A673 (cell line): ENCODE measurements at regions not wholly inside any gene's neighbourhood (a gene's known extent, or its start where the extent isn't known, plus 50 kb on each side); places are given as distances from the start of the nearest gene placed in this dataset.

Source experiments
- BruUV-seq: library from RNA; stranded (reverse); fragments of 400-500 nt; replicated peaks from 2 replicates; lab custom pipeline; 2021; lab: Mats Ljungman, UMichigan
- CTCF ChIA-PET: fragments of 300-600 bp; sonication (Branson Sonifier 250); formaldehyde crosslinking; loops from one replicate; lab custom pipeline; 2022; ENCODE audit warnings: antibody characterized with exemption; lab: Charles Lee
- POLR2A ChIA-PET: fragments of 300-600 bp; sonication (Branson Sonifier 250); formaldehyde crosslinking; loops from one replicate; lab custom pipeline; 2022; ENCODE audit warnings: antibody characterized with exemption; ENCODE audit not compliant: low non-redundant PET; lab: Charles Lee
- DNase-seq: peaks from one replicate; pipeline ENCODE4 v3.0.0-alpha.2; 2015; ENCODE audit warnings: low spot score
- H3K27ac ChIP-seq: fragments of 200-600 bp; sonication (generic); 2 replicates; pipeline ENCODE4 v1.5.1; 2016; ENCODE audit warnings: mixed run types, low read depth, mild to moderate bottlenecking, mixed read lengths, antibody characterized with exemption, low read length; ENCODE audit not compliant: poor library complexity, severe bottlenecking
- H3K27me3 ChIP-seq: fragments of 200-600 bp; sonication (generic); replicated peaks from 2 replicates; pipeline ENCODE4 v1.6.1; 2017; ENCODE audit warnings: mixed run types, low read depth, mild to moderate bottlenecking, mixed read lengths, antibody characterized with exemption, low read length; ENCODE audit not compliant: insufficient read depth, poor library complexity
- H3K36me3 ChIP-seq: fragments of 200-600 bp; sonication (generic); 2 replicates; pipeline ENCODE4 v1.6.1; 2016; ENCODE audit warnings: mixed run types, mild to moderate bottlenecking, mixed read lengths, antibody characterized with exemption, low read length; ENCODE audit not compliant: insufficient read depth, poor library complexity, severe bottlenecking
- H3K4me1 ChIP-seq: fragments of 200-600 bp; sonication (generic); 2 replicates; pipeline ENCODE4 v1.6.1; 2017; ENCODE audit warnings: mixed run types, mild to moderate bottlenecking, mixed read lengths, antibody characterized with exemption, low read length; ENCODE audit not compliant: insufficient read depth, poor library complexity, severe bottlenecking
- H3K4me3 ChIP-seq: fragments of 200-600 bp; sonication (generic); 2 replicates; pipeline ENCODE4 v1.5.1; 2016; ENCODE audit warnings: low read depth, mixed run types, mild to moderate bottlenecking, mixed read lengths, low read length; ENCODE audit not compliant: poor library complexity, severe bottlenecking
- H3K9me3 ChIP-seq: fragments of 200-600 bp; sonication (generic); 2 replicates; pipeline ENCODE4 v1.6.1; 2016; ENCODE audit warnings: mixed run types, low read depth, mild to moderate bottlenecking, mixed read lengths, antibody characterized with exemption, low read length; ENCODE audit not compliant: poor library complexity, severe bottlenecking
- EZH2 ChIP-seq: fragments of 200-600 bp; sonication (generic); IDR thresholded peaks from 2 replicates; pipeline ENCODE4 v1.6.1; 2017; ENCODE audit warnings: borderline replicate concordance, low read depth, mild to moderate bottlenecking, mixed read lengths, antibody characterized with exemption, low read length; ENCODE audit not compliant: poor library complexity, severe bottlenecking
- intact Hi-C: fragments of 100-400 bp; cut with micrococcal nuclease; formaldehyde crosslinking; loops from one replicate; pipeline ENCODE4 v1.10.0; 2022; ENCODE audit not compliant: unreplicated experiment
- TF ChIP-seq, protein P1 (sequence below): fragments of 300-800, 200-600 bp; sonication (generic); conservative IDR thresholded peaks from 2 replicates; pipeline ENCODE4 v1.5.1; 2017; ENCODE audit warnings: low read depth, mild to moderate bottlenecking, antibody characterized with exemption, low read length, moderate library complexity, mixed read lengths

DNA sequence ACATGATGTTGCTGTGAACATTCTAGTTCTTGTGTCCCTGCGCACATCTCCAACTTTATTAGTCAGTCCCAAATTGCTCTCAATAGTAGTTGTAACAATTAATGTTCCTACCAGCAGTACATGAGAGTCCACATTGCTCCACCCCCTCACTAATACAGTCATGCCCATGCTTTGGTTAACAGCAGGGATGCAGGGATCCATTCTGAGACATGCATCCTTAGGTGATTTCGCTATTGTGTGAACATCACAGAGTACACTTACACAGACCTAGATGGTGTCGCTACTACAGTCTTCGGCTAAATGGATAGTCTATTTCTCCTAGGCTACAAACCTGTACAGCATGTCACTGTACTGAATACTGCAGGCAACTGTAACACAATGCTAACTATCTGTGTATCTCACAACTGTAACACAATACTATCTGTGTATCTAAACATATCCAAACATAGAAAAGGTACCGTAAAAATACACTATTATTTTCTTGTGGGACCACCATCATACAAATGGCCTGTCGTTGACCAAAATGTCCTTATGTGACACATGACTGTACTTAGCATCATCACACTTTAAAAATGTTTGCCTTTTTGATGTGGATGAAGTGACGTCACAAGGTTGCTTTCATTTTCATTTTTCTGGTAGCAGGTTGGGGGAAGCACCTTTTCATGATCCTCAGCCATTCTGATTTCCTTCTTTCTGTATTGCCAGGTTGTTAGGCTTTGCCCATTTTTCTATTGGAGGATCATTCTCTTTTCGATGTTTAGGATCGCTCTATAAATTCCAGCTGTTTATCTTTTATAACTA lies 82.9 kb upstream of the RNF152 start:
- no peak overlapping the region for H3K27ac ChIP-seq
- ChIA-PET CTCF (no interaction called here), POLR2A (no interaction called here)
- H3K27me3 ChIP-seq = no peaks in the 10 kb centered on the region
- H3K4me1 ChIP-seq = no peaks in the 10 kb centered on the region
- no peak overlapping the region for H3K4me3 ChIP-seq
- BruUV-seq = no TSS peak
- intact Hi-C loops = no loop called here
- no peak for DNase-seq
- no peaks in the 10 kb centered on the region for H3K36me3 ChIP-seq
- no peaks in the 10 kb centered on the region for H3K9me3 ChIP-seq
- TF ChIP-seq, protein P1, sequence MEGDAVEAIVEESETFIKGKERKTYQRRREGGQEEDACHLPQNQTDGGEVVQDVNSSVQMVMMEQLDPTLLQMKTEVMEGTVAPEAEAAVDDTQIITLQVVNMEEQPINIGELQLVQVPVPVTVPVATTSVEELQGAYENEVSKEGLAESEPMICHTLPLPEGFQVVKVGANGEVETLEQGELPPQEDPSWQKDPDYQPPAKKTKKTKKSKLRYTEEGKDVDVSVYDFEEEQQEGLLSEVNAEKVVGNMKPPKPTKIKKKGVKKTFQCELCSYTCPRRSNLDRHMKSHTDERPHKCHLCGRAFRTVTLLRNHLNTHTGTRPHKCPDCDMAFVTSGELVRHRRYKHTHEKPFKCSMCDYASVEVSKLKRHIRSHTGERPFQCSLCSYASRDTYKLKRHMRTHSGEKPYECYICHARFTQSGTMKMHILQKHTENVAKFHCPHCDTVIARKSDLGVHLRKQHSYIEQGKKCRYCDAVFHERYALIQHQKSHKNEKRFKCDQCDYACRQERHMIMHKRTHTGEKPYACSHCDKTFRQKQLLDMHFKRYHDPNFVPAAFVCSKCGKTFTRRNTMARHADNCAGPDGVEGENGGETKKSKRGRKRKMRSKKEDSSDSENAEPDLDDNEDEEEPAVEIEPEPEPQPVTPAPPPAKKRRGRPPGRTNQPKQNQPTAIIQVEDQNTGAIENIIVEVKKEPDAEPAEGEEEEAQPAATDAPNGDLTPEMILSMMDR = no peak
- TF ChIP-seq EZH2 = no peak

DNA sequence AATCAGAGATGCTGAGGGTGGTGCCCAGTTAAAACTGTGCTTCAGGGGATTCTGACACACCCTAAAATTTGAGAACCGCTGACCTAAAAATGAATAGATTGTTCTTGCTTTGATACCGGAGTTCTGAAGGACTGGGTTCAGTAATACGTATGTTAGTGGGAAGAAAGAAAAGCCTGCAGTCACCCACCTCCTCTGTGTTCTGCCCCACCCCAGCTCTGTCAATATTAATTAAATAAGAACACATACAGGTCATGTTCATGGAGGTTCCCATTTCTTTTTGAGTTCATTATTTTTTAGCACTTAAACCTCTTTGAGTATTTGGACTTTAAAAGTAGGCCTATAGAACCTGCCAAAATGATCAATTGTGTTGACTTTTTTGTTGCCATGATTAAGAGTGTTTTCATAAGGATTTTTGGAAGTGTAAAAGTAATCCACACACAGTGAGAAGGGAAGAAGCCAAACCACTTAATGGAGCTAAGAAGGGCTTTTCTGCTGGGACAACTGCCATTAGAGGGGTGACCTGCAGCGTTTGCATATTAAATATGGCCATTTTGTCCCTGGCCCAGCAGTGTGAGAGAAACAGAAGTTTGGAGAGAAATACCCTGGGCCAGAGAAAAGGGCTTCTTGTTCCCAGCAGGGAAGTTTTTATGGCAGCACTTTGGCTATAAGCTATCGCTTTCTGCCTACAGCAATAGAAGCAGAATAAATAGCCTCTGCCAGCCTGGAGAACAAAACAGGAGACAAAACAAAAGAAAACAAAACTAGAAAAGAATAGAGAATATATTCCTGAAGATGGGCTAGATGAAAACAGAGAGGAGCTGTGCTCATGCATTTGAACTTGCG lies 80.7 kb upstream of the RNF152 start:
- Histone ChIP-seq H3K27ac (no peak overlapping the region), H3K9me3 (no peaks in the 10 kb centered on the region), H3K27me3 (no peaks in the 10 kb centered on the region), H3K36me3 (no peaks in the 10 kb centered on the region), H3K4me3 (no peak overlapping the region), H3K4me1 (no peaks in the 10 kb centered on the region)
- TF ChIP-seq, protein P1 = no peak
- TF ChIP-seq EZH2 = no peak
- ChIA-PET POLR2A (no interaction called here), CTCF (no interaction called here)
- DNase-seq = no peak
- BruUV-seq = no TSS peak
- intact Hi-C loops = no loop called here

DNA sequence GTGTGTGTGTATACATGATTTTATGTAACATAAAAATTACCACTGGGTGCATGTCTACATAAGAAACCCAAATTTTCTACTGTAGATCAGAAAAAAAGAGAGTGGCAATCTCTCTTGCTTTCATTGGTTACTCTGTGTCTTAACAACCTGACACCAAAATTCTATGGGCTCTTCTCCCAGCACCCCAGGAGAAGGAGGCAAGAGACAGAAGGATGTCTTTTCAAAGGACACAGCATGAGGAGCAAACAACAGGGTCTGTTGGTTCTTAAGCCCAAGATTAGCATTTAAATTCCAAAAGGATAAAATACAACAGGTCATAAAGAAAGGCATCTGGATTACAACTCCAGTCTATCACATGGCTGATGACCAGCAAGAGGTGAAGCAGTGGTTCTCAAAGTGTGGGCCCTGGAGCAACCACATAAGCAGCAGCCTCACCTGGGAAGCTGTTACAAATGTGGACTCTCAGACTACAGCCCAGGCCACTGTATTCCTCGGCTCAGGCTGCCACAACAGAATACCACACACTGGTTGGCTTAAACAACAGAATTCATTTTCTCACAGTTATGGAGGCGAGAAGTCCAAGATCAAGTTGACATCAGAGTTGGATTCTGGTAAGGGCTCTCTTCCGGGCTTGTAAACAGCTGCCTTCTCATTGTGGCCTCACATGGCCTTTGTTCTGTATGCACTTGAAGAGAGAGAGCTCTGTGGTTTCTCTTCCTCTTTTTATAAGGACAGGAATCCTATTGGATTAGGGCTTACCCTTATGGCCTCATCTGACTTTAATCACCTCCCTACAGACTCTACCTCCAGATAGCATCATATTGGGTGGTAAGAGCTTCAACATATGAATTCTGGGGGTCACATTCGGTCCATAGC lies 79.8 kb upstream of the RNF152 start:
- CTCF ChIA-PET = no interaction called here

More for the DNA sequence above, 79.8 kb upstream of the RNF152 start:
- Histone ChIP-seq H3K27ac (no peak overlapping the region), H3K27me3 (no peaks in the 10 kb centered on the region), H3K4me1 (no peaks in the 10 kb centered on the region), H3K36me3 (no peaks in the 10 kb centered on the region), H3K4me3 (no peak overlapping the region), H3K9me3 (no peaks in the 10 kb centered on the region)
- TF ChIP-seq EZH2 = no peak
- TF ChIP-seq, protein P1 = no peak
- no peak for DNase-seq
- no TSS peak for BruUV-seq
- intact Hi-C loops = no loop called here
- POLR2A ChIA-PET = no interaction called here
